ENCODE measurements at regions not wholly inside any gene's neighbourhood (a gene's known extent, or its start where the extent isn't known, plus 50 kb on each side); places are given as distances from the start of the nearest gene placed in this dataset.

- TF ChIP-seq, protein P1, sequence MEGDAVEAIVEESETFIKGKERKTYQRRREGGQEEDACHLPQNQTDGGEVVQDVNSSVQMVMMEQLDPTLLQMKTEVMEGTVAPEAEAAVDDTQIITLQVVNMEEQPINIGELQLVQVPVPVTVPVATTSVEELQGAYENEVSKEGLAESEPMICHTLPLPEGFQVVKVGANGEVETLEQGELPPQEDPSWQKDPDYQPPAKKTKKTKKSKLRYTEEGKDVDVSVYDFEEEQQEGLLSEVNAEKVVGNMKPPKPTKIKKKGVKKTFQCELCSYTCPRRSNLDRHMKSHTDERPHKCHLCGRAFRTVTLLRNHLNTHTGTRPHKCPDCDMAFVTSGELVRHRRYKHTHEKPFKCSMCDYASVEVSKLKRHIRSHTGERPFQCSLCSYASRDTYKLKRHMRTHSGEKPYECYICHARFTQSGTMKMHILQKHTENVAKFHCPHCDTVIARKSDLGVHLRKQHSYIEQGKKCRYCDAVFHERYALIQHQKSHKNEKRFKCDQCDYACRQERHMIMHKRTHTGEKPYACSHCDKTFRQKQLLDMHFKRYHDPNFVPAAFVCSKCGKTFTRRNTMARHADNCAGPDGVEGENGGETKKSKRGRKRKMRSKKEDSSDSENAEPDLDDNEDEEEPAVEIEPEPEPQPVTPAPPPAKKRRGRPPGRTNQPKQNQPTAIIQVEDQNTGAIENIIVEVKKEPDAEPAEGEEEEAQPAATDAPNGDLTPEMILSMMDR (IDR thresholded peaks at IDR 0.05; ENCODE audit: control extremely low read depth in 1 of 3, insufficient read depth in 1 of 3, low read depth in 1 of 3, low read length in 3 of 3), result no peak
- TF ChIP-seq EP300 (IDR thresholded peaks at IDR 0.05; ENCODE audit: borderline replicate concordance in 1 of 2, low read depth in 2 of 2, low read length in 2 of 2), result no peak
- no peak for TF ChIP-seq BRCA1 (IDR thresholded peaks at IDR 0.05; ENCODE audit: low read depth, low read length)
- no peak for TF ChIP-seq BACH1 (IDR thresholded peaks at IDR 0.05; ENCODE audit: low read length)
- TF ChIP-seq SIN3A (conservative IDR thresholded peaks at IDR 0.05 in 1 of 2, IDR thresholded peaks at IDR 0.05 in 1 of 2; ENCODE audit: low read depth in 1 of 2, low read length in 2 of 2), result no peak
- TF ChIP-seq POLR2A (IDR thresholded peaks at IDR 0.05; ENCODE audit: control extremely low read depth in 1 of 2, low read depth in 2 of 2, low read length in 2 of 2), result no peak
- TF ChIP-seq SP4 (IDR thresholded peaks at IDR 0.05; ENCODE audit: low read length), result no peak
- no peak for TF ChIP-seq GTF2F1 (IDR thresholded peaks at IDR 0.05; ENCODE audit: borderline replicate concordance, low read depth, low read length)
- no peak for TF ChIP-seq TEAD4 (IDR thresholded peaks at IDR 0.05; ENCODE audit: low read depth, low read length)
Measured at GRCh38 chr2:20110876-20111275, 59.4 kb upstream of the LAPTM4A start.
